ENCODE measurements at regions not wholly inside any gene's neighbourhood (a gene's known extent, or its start where the extent isn't known, plus 50 kb on each side); places are given as distances from the start of the nearest gene placed in this dataset.

DNA sequence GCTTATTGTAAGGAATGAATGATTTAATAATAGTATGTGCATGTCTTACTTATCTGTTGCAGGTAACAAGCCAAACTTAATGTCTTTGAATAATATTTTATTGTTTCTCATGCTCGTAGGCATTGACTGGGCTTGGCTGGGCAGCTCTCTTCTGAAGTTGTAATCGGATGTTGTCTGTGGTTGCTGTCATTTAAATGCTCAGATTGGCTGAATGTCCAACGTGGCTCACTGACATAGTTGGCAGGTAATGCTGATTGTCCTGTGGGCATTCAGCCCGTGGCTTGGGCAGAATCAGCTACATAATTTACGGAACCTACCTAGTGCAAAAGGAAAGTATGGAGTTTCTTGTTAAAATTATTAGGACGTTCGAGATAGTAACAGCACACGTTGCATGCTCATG, 297.4 kb upstream of the GBE1 start:
- H3K27me3 ChIP-seq (ENCODE audit: low read length): no peaks in the 10 kb centered on the region
- TF ChIP-seq CTCF (conservative IDR thresholded peaks at IDR 0.05; ENCODE audit: low read depth, low read length) (no peak), EZH2phosphoT487 (IDR thresholded peaks at IDR 0.05; ENCODE audit: borderline replicate concordance, low read length) (no peak), EZH2 (IDR thresholded peaks at IDR 0.05; ENCODE audit: low read length, unreplicated experiment) (no peak)
- H2AFZ ChIP-seq (ENCODE audit: low read length): peak overlapping the region; percentile 33; the same call in 1 of the 2 replicates
- H3K4me1 ChIP-seq (ENCODE audit: insufficient read depth, low read length): peaks cover 18% of the 10 kb centered on the region
- H4K20me1 ChIP-seq (ENCODE audit: low read length): no peaks in the 10 kb centered on the region
- H3K4me2 ChIP-seq (ENCODE audit: low read length): no peak overlapping the region
- H3K9me3 ChIP-seq (ENCODE audit: low read length): no peaks in the 10 kb centered on the region
- CTCF ChIA-PET: no interaction called here
- intact Hi-C loops (cut with micrococcal nuclease): loop anchor here (10.0 kb wide), 1 partner anchor 464 kb away; no protein-coding TSS in a partner anchor
- no TSS peak for BruUV-seq (replicated peaks)
- H3K27ac ChIP-seq (ENCODE audit: low read length): no peak overlapping the region
- no peak overlapping the region for H3K9ac ChIP-seq (ENCODE audit: low read length)
- ATAC-seq (no peak), DNase-seq (no peak)
- POLR2A ChIA-PET (ENCODE audit: unreplicated experiment): no interaction called here
- no peaks in the 10 kb centered on the region for H3F3A ChIP-seq (ENCODE audit: low read length, unreplicated experiment)
- H3K9me2 ChIP-seq (replicated peaks; ENCODE audit: low read length): no peaks in the 10 kb centered on the region
- no peak overlapping the region for H3K4me3 ChIP-seq (ENCODE audit: low read length)
- H3K36me3 ChIP-seq (ENCODE audit: low read depth, low read length): no peaks in the 10 kb centered on the region
- no peaks in the 10 kb centered on the region for H3K79me2 ChIP-seq (ENCODE audit: low read length)

DNA sequence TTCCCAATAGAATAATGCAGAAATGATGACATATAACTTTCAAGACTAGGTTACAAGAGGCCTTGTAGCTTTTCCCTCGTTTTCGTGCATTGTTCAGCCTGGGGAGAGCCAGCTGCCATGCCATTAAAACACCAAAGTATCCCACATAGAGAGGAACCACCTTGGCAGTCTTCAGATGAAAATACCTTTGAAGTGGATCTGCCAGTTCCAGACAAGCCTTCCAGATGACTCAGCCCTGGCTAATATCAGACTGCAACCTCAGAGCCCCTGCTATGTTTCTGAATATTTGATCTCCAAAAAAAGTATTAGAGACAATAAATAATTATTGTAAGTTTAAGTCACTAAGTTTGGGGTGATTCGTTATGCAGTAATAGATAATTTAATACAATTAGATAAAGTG, 294.3 kb upstream of the GBE1 start:
- Histone ChIP-seq H3K9ac (ENCODE audit: low read length) (no peak overlapping the region), H3K4me1 (ENCODE audit: insufficient read depth, low read length) (peaks cover 29% of the 10 kb centered on the region), H3K27me3 (ENCODE audit: low read length) (no peaks in the 10 kb centered on the region), H3K27ac (ENCODE audit: low read length) (peak overlapping the region; percentile 20; the same call in 1 of the 2 replicates), H3K4me3 (ENCODE audit: low read length) (no peak overlapping the region), H3K36me3 (ENCODE audit: low read depth, low read length) (no peaks in the 10 kb centered on the region), H2AFZ (ENCODE audit: low read length) (no peak overlapping the region), H3K4me2 (ENCODE audit: low read length) (peak overlapping the region; percentile 60; the same call in 1 of the 2 replicates), H3K79me2 (ENCODE audit: low read length) (no peaks in the 10 kb centered on the region), H3F3A (ENCODE audit: low read length, unreplicated experiment) (no peaks in the 10 kb centered on the region), H3K9me2 (replicated peaks; ENCODE audit: low read length) (no peaks in the 10 kb centered on the region; the same call in 1 of the 2 replicates), H4K20me1 (ENCODE audit: low read length) (no peaks in the 10 kb centered on the region), H3K9me3 (ENCODE audit: low read length) (no peaks in the 10 kb centered on the region)
- BruUV-seq (replicated peaks): no TSS peak
- POLR2A ChIA-PET (ENCODE audit: unreplicated experiment): no interaction called here
- ATAC-seq (peak; percentile 95), DNase-seq (peak; percentile 84)
- intact Hi-C loops (cut with micrococcal nuclease): loop anchor here (10.0 kb wide), 1 partner anchor 461 kb away; no protein-coding TSS in a partner anchor
- TF ChIP-seq CTCF (conservative IDR thresholded peaks at IDR 0.05; ENCODE audit: low read depth, low read length): no peak
- no peak for TF ChIP-seq EZH2 (IDR thresholded peaks at IDR 0.05; ENCODE audit: low read length, unreplicated experiment)
- no peak for TF ChIP-seq EZH2phosphoT487 (IDR thresholded peaks at IDR 0.05; ENCODE audit: borderline replicate concordance, low read length)
- CTCF ChIA-PET: no interaction called here

DNA sequence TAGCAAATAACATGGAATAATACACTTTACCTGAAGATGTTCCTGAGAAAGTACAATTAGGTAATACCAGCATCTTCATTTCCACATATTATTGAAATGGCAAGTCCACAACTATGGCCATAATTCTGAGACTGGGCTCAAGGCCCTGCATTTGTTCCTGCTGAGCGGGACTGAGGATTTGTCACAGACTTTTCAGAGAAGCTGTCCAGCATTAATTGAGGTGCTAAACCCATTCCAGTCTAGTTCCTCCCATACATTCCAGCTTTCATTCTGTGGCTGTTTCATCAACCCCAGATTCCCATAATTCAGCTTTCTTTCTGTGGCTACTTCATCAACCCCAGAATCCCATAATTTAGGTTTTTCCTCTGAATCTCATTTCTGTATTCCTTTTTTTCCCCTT, 293.4 kb upstream of the GBE1 start:
- POLR2A ChIA-PET (ENCODE audit: unreplicated experiment): no interaction called here
- CTCF ChIA-PET: no interaction called here
- no TSS peak for BruUV-seq (replicated peaks)

More for the DNA sequence above, 293.4 kb upstream of the GBE1 start:
- no peaks in the 10 kb centered on the region for H4K20me1 ChIP-seq (ENCODE audit: low read length)
- no peak for ATAC-seq
- H3K9me2 ChIP-seq (replicated peaks; ENCODE audit: low read length): no peaks in the 10 kb centered on the region; the same call in 1 of the 2 replicates
- no peak for TF ChIP-seq EZH2 (IDR thresholded peaks at IDR 0.05; ENCODE audit: low read length, unreplicated experiment)
- TF ChIP-seq CTCF (conservative IDR thresholded peaks at IDR 0.05; ENCODE audit: low read depth, low read length): no peak
- TF ChIP-seq EZH2phosphoT487 (IDR thresholded peaks at IDR 0.05; ENCODE audit: borderline replicate concordance, low read length): no peak
- no peaks in the 10 kb centered on the region for H3F3A ChIP-seq (ENCODE audit: low read length, unreplicated experiment)
- no peaks in the 10 kb centered on the region for H3K36me3 ChIP-seq (ENCODE audit: low read depth, low read length)
- H2AFZ ChIP-seq (ENCODE audit: low read length): no peak overlapping the region
- DNase-seq: no peak
- intact Hi-C loops (cut with micrococcal nuclease): loop anchor here (5.0 to 10.0 kb wide), 2 partner anchors 32 to 460 kb away; no protein-coding TSS in a partner anchor
- H3K27me3 ChIP-seq (ENCODE audit: low read length): no peaks in the 10 kb centered on the region
- no peak overlapping the region for H3K4me3 ChIP-seq (ENCODE audit: low read length)
- no peaks in the 10 kb centered on the region for H3K9me3 ChIP-seq (ENCODE audit: low read length)
- peaks cover 29% of the 10 kb centered on the region for H3K4me1 ChIP-seq (ENCODE audit: insufficient read depth, low read length)
- H3K4me2 ChIP-seq (ENCODE audit: low read length): no peak overlapping the region
- no peak overlapping the region for H3K9ac ChIP-seq (ENCODE audit: low read length)
- H3K79me2 ChIP-seq (ENCODE audit: low read length): no peaks in the 10 kb centered on the region
- no peak overlapping the region for H3K27ac ChIP-seq (ENCODE audit: low read length)

Data from PC-3 (cell line).